ENCODE measurements at regions not wholly inside any gene's neighbourhood (a gene's known extent, or its start where the extent isn't known, plus 50 kb on each side); places are given as distances from the start of the nearest gene placed in this dataset.

DNA sequence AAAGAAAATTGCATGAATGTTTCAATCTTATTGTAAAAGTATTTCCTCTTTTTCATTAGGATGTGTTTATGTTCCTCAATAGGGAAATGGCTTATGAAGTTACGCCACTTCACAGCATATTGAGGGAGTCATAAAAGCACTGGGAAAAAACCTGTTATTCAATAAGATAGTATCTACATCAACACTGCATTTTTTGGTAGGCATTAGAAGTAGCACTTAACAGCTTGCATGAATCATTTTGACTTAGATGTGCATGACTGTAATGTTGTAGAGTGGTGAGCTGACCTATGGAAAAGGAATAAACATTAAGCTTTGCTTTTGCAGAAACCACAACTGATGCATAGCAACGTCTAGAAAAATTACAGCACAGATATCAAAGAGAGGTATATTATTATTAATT is 111.2 kb upstream of the GRXCR1 start:
- no peak for TF ChIP-seq CTCF (IDR thresholded peaks at IDR 0.05)
- TF ChIP-seq POLR2A (IDR thresholded peaks at IDR 0.05), result no peak

Data from Peyer's patch (tissue), 4 donors.